Fibroblast of skin of right quadriceps (primary cell): ENCODE measurements at regions not wholly inside any gene's neighbourhood (a gene's known extent, or its start where the extent isn't known, plus 50 kb on each side); places are given as distances from the start of the nearest gene placed in this dataset.
"Not testable (repeated sequence)": the region's sequence is repeated elsewhere in the genome, so short reads cannot be mapped to it uniquely, and the experiment has no call there.

Source experiments
- DNase-seq: peaks from one replicate; pipeline ENCODE4 v3.0.0-alpha.2; 2013

DNA sequence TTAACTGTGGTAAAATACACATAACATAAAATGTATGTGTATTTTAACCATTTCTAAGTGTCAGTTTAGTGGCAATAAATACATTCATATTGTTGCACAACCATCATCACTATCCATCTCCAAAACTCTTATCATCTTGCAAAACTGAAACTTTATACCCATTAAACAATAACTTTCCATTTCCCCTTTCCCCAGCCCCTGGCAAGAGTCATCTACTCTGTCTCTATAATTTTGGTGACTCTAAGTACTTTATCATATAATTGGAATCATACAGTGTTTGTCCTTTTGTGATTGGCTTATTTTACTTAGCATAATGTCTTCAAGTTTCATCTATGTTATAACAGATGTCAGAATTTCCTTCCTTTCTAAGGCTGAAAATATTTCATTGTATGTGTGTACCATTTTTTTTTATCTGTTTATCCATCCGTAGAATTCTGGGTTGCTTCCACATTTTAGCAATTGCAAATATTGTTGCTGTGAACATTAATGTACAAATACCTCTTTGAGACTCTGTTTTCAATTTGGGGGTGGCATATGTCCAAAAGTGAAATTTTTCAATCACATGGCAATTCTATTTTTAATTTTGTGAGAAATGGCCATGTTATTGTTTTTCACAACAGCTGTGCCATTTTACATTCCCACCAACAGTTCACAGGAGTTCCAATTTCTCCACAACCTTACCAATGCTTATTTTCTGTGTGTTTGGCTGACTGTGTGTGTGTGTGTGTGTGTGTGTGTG is 153.9 kb upstream of the GORAB start:
- DNase-seq, result peak; percentile 42

DNA sequence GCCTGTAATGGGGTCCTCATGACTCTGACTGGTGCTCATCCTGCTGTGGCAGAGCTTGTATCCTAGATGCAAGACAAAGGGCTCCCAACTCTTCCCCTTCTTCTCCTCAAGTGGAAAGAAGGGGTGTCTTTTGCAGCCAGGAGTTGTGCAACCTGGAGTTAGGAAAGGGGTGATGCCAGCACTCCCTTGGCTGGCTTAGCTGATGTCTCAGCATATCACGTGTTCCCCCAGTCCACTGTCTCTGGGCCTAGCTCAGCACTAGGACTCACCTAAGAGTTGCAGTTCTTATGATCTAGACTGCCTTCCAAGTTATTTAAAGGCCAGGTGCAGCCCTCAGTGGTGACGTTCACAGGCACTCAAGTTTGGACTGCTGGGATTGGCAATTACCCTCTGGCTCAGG is 146.2 kb upstream of the GORAB start:
- no peak for DNase-seq

DNA sequence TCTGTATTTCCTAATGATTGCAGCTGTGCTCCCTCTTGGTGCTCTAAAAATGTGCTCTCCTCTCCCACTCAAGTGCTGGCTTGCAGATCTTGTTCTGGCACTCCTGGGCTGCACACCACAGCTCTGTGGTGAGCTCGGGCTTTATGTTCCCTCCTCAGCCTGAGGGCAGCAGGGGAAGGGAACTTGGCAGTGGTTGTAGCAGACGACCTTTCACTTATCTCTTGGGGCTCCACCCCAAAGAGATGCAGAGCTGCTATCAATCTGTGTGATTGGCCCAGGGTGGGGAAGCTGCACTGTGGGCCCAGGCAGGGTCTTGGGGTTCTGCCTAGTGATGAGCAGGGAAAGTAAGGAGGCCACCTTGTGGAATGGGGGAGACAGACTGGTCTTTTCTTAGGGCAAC is 143.5 kb upstream of the GORAB start:
- DNase-seq, result no peak

DNA sequence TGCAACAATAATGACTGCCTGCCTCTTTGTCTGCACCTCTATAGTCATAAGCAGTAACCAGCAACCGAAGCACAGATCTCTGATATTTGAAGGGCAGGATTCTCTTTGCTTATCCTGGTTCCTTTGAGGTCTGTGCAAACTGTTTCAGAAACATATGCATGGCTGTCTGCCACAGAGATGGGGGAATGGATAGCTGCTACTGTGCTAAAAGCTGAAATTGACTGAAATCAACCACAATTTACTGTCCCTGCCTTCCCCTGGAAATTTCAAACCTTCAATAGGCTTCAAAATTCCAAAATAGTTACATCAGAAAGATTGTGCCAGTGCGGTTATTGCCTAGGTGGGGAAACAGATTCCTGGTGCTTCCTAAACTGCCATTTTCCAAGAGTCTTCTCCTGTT is 136.8 kb upstream of the GORAB start:
- DNase-seq, result peak; percentile 84

DNA sequence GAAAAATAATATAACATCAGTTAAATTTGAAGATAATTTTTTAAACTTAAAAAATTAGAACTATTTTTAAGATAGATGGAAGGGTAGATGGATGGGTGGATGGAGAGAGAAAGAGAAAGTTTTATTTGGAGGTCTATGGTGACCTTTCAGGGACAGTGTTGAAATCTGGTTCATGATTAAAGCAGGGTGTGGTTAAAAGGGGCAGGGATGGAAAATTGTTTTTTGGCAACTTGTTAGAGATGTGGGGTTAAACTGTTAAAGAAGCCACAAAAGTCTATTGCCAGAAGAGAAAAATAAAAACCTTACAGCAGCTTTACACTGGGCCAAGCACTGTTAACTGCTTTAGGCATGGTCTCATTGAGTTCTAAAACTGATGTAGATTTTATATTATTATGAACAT is 134.9 kb upstream of the GORAB start:
- DNase-seq, result no peak

DNA sequence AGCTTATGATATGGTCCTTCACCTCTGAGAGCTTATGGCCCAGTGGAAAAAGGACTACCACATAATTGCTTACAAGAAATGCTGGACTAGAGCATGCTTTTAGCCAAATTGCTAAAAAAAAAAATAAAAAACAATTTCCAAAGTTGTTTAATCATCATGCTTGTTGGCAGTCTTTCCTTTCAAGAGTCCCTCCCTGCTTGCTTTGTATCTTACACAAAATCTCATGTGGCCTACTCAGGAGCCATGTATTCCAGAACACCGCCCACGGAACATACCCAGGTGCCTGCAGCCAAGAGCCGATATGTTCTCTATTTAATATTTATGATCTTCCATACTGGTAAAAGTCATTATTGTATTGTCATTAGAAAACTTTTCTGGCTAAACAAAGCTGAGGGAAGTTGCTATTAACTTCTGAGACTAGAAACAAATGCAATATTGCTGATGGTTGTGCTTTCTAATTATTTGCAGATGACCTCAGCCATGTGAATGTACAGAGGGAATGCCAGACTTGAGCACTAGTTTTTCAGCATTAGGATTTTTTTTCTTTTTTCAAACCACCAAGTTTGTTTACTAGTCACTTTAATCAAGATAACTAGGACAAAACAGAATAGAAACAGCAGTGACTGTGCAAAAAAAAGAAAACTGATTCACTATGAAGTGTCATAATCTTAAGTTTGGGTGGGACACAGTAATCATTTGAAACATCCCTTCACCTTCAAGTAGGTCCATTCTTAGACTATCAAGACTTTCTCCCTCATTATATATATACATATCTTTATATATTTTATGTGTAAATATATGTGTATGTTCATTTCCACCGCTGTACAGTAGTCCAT is 129.3 kb upstream of the GORAB start:
- peak; percentile 52 for DNase-seq

DNA sequence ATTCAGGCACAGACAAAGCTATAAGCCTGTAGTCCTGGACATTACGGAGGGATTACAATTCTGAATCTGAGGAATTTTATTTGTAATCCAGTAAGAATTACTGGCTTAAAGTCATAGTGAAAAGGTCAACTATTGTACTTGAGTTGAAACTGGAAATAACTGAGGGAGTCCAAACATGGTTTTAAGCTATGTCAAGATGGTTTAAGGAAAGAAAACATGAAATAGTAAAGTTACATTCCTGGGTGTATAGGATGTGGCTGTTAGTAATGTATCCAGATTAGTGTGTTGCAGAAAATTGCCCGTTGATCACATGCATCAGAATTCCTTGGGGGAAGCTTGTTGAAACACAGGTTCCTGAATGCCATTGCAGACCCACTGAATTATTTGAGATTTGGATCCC is 124.8 kb upstream of the GORAB start:
- peak; percentile 75 for DNase-seq

DNA sequence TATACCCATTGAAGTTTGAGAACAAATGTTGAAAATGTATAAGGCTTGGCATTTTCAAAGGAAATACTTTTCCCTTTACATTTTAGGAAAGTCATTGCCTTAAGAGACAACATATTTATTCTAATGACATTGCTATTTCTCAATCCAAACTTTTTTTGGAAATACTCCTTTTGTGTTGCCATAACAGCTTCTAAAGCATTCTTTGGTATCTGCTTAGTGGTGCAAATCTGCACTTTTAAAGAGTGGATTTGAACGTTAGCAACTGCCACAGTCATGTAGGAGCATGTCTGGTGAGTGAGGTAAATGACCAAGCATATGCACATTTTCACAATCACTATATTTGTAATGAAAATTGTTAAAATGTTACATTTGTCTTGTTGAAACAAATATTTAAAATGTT is 124.4 kb upstream of the GORAB start:
- peak; percentile 63 for DNase-seq

DNA sequence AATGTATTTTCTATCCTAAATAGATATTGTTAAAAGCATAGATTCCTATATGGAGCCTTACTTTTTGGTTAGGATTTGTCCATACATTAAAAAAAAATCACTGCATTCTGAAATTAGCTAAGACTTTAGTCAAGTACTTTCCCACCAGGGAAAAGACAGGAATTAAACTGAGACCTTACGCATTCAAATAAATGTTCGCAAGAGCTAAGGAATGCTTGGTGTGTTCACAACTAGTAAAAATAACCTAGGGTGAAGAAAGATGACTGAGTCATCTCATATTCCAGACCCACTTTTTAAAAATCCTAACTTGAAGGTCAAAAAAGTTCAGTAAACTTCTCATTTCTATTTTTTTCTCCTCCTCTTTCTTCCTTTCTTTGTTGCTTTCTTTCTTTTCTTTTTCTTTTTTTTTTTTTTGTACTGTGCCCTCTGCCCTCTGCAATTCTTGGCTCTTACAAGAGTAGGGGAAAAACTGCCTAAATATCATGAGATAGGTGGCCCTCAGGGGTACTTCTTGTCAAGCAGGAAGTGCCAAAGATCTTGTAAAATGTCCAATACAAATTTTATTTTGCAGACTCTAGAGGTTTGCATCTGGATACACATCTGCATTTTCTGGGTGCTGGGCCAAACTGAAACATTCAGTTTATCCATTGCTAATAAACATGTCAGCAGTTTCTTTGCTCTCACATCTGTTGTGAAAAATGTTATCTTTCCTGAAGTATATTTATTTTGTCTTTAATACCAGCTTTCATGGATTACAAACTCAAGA is 121.4 kb upstream of the GORAB start:
- peak; percentile 96 for DNase-seq

DNA sequence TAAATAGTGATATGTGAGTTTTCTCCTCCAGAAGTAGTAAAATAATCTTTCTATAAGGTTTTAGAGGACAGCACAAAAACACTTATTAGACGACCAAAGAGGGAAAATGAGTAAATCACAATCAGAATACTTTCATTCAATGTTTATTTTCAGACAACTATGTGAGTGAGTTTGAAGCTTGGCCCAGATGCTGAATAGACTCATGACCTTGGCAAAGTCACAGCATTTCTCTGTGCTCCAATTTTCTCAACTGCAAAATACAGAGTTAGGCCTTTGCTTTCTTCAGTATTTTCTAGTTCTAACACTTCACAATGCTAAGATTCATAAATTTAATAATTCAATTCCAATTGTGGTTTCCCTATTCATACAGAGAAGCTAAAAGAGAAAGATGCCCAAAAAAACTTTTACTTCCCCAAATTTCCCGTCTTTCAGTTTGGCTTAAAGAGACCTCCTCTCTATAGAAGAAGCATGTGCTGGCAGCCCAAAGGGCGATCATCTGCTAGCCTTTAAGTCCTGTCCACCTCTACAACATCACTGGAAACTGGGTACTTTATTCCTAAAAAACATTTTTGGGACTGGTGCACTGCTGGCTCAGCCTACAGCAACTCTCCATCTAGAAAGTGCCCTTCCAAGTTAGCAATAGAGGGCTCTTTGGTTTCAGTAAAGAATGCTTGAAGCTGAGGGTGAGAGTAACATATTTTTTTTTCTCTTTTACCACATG is 116.8 kb upstream of the GORAB start:
- DNase-seq, result peak; percentile 34

DNA sequence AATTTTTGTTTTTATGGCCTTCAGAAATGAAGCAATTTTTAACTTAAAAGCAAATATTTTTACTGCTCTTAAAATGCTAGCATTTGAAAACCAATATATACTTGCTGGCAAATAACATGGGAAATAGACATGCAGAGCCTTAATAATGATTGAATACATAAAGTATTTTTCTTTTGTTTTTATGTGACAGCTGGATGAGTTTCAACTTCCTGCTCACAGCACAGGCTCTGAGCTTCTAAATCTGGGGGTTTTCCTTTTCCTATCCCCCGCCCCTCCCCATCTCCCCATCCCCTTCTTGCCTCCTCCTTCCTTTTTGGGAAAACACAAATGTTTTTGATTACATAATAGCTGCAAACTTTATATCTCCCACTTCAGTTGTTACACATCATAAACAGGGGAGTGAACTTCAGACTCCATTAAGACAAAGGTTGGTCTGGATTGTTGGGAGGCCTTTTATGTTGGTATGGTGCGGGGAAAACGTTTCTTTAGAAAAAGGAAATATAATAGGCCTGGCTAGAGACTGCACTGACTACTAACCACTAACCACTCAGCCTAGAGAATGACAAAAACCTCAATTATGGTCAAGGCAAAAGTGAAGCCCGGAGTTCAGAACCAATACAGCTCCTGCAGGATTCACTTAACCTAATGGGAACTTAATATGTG is 116.1 kb upstream of the GORAB start:
- peak; percentile 66 for DNase-seq

DNA sequence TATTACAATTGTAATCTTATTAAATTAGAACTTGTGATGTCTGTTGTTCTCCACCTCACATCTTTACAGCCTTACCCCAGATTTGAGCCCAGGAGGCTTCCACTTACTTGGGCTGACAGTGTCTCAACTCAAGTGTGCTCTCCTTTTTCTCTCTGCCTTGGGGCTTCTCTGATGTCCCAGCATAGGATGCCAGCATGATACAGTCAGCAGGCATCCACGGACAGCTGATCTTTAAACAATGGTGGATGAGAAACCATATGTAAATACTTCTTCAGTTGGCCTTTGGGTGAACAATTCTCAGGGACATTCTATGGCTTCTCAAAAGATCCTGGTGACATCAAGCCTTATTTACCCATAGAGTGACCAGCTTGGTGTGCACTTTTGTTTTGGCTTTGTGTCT is 107.6 kb upstream of the GORAB start:
- DNase-seq, result no peak

DNA sequence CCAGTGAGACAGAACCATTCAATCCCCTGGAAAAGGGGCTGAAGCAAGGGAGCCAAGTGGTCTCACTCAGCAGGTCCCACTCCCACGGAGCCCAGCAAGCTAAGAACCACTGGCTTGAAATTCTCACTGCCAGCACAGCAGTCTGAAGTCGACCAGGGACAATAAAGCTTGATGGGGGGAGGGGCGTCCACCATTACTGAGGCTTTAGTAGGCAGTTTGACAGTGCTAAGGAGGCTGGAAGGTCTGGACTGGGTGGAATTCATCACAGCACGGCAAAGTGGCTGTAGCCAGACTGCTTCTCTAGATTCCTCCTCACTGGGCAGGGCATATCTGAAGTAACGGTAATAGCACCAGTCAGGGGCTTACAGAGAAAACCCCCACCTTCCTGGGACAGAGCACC is 105.4 kb upstream of the GORAB start:
- no peak for DNase-seq

DNA sequence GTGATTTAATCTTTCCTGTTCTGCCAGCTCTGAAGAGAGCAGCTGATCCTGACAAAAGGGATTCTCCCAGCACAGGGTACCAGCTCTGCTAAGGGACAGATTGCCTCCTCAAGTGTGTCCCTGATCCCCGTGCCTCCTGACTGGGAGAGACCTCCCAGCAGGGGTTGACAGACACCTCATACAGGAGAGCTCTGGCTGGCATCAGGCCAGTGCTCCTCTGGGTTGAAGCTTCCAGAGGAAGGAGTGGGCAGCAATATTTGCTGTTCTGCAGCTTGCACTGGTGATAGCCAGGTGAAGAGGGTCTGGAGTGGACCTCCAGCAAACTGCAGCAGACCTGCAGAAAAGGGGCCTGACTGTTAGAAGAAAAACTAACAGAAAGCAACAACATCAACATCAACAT is 105.0 kb upstream of the GORAB start:
- DNase-seq, result not testable (repeated sequence)

DNA sequence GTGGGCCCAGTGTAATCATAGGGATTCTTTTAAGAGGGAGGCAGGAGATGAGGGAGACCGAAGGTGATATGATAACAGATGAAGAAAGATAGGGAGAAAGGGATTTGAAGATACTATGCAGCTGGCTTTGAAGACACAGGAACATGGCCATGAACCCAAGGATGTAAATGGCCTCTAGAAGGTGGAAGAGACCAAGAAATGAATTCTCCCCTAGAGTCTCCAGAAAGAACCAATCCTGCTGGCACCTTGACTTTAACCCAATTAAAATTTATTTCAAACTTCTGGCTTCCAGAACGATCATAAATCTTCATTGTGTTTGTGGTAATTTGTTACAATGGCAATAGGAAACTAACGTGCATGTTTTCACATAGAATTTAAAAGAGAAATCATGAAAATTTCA is 95.0 kb upstream of the GORAB start:
- no peak for DNase-seq

DNA sequence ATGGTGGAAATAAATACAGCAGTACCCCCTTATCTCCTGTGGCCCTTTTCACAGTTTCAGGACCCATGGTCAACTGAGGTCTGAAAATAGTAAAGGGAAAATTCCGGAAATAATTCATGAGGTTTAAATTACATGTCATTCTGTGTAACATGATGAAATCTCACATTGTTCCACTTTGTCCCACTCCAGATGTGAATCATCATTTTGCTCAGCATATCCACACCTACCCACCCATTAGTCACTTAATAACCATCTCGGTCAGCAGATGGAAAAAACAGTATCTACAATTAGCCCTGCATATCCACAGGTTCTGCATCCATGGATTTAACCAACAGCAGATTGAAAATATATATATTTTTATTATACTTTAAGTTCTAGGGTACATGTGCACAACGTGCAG is 86.9 kb upstream of the GORAB start:
- peak; percentile 82 for DNase-seq

DNA sequence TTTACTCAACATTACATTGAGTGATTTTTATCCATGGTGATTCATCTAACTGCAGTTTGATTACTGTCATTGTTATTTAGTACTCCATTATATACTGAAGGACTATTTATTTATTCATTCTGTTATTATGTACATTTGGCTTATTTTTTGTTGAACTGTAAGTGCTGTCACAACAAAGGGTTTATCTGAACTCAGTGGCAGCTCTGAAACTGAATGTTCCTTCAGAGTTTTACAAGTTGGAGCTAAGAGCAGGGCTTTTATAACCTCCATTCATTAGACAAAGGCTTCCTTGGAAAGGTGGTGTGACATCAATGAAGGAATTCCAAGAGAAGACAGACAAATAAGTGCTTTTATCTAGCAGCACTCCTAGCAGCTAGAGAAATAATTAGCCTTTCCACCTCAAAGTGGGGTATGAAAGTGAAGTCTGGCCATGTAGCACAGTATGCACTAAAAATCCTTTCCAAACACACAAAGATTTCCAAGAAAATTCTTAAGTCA is 83.3 kb upstream of the GORAB start:
- no peak for DNase-seq

DNA sequence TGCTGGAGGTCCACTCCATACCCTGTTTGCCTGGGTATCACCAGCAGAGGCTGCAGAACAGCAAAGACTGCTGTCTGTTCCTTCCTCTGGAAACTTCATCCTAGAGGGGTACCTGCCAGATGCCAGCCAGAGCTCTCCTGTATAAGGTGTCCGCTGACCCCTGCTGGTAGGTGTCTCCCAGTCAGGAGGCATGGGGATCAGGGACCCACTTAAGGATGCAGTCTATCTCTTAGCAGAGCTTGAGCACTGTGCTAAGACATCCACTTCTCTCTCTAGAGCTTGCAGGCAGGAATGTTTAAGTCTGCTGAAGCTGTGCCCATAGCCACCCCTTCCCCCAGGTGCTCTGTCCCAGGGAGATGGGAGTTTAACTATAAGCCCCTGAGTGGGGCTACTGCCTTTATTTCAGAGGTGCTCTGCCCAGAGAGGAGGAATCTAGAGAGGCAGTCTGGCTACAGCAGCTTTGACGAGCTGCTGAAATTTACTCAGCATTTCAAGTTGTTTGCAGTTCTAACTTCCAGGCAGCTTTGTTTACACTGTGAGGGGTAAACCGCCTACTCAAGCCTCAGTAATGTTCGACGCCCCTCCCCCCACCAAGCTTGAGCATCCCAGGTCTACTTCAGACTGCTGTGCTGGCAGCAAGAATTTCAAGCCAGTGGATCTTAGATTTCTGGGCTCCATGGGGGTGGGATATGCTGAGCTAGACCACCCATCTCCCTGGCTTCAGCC is 74.5 kb upstream of the GORAB start:
- DNase-seq, result not testable (repeated sequence)

DNA sequence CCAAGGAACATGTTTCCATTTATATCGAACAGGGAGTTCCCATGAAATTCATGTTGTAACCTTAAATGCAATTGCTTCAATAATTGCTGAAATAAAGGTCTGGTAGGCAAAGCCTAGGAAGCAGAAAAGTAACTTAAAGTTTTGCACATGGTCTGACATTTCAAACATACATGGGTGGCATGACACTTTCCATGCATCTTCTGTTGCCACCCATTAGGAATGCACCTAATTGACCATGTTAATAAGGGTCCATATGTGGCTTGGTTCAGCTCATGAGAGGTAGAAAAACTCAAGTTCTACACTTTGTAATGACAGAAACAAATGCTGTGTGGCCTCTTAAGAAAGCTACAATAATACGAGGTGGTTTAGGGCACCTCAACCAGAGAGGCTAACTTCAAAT is 72.0 kb upstream of the GORAB start:
- no peak for DNase-seq

DNA sequence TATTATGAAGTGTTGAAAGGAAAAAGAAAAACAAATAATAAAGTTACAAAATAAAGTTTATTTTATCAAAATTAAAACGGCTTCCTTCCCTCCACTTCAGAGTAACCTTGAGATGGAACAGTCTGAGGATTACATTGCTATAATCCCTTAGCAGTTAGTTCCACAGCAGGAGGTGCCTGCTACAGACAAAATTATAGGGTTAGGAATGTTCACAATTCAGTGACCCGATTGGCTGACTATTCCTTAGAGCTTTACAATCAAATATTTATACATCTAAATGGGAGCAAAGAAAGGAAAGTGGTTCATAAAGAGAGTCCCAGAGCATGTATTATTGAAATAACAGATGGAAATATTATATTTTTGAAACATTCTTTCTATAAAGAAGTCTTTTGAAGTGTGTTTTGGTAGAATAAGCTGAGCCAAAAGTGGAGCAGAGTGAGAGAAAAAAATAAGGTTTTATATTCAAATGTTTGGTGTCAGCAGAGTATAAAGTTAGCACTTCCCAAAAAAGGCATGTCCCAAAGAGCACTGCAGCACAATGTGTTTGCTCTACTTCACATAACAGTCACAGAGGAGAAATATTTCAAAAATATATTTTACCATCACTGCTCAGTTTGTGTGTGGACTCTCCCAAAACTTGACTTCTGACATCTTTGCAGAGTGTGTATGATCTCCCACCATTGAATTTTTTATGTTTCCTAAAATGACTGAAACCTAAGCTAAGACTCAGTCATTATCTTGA is 71.4 kb upstream of the GORAB start:
- DNase-seq, result peak; percentile 17

DNA sequence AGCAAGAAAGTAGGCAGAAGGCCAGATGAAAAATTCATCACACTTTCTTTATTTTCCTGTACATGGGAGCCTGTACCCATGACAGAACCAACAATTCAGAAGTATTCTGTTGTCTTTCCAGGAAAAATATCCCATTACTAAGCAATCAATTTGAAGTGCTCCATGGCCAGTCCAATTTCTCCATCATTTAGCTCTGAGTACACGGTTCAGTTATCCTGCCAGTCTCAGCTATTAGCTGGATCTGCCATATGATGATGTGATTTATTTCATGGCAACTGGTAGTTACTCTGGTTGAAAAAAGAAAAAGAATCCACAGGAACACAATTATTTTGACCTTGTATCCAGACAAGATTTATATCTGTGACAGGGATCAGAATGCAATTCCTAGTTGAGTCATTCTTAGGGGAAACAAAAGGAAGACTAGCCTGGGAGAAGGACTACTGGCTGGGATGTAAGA is 70.6 kb upstream of the GORAB start:
- peak; percentile 85 for DNase-seq
